GM10266 (cell line): ENCODE measurements at regions not wholly inside any gene's neighbourhood (a gene's known extent, or its start where the extent isn't known, plus 50 kb on each side); places are given as distances from the start of the nearest gene placed in this dataset.

Experiments
- DNase-seq: peaks from one replicate; pipeline ENCODE4 v3.0.0; 2012; ENCODE audit errors: extremely low spot score
- TF ChIP-seq, protein P1 (sequence below): IDR thresholded peaks from 2 replicates; pipeline ENCODE4 v1.5.1; 2012; ENCODE audit warnings: mild to moderate bottlenecking, low read depth; ENCODE audit not compliant: control insufficient read depth, insufficient read depth; ENCODE audit errors: missing control alignments

DNA sequence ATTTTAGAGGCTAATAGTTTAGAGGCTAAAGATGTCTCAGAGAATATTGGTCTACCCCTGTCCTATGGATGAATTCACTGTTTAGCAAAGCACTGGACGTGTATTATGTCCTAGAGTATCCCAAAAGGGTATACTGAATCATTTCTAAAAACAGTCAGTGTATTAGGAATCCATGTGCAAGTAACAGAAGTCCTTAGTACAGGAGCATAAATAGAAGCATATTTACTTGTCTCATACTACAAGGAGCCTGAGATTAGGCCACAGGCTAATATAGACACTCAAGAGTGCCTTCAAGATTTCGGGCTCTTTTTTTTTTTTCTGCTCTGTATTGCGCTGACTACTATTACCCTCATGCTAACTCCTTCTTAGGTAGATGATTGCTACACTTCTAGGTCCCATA, 518.9 kb downstream of the USP25 start:
- TF ChIP-seq, protein P1, sequence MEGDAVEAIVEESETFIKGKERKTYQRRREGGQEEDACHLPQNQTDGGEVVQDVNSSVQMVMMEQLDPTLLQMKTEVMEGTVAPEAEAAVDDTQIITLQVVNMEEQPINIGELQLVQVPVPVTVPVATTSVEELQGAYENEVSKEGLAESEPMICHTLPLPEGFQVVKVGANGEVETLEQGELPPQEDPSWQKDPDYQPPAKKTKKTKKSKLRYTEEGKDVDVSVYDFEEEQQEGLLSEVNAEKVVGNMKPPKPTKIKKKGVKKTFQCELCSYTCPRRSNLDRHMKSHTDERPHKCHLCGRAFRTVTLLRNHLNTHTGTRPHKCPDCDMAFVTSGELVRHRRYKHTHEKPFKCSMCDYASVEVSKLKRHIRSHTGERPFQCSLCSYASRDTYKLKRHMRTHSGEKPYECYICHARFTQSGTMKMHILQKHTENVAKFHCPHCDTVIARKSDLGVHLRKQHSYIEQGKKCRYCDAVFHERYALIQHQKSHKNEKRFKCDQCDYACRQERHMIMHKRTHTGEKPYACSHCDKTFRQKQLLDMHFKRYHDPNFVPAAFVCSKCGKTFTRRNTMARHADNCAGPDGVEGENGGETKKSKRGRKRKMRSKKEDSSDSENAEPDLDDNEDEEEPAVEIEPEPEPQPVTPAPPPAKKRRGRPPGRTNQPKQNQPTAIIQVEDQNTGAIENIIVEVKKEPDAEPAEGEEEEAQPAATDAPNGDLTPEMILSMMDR, result no peak
- no peak for DNase-seq

DNA sequence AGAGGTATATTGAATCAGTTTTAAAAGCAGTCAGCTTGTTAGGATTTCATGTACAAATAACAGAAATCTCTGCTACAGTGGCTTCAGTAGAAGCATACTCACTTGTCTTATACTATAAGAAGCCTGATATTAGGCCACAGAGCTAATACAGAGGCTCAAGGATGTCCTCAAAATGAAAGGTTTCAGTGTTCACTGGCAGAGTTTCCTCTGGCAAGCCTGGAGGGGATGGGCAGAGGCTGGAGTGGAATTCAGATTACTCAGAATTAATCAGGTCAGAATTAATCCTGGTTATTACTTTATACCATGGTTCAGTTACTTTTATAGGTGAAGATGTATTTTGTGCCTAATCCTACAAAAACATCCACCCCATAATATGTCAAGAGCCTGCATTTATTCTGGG, 520.5 kb downstream of the USP25 start:
- no peak for DNase-seq
- TF ChIP-seq, protein P1, result no peak

DNA sequence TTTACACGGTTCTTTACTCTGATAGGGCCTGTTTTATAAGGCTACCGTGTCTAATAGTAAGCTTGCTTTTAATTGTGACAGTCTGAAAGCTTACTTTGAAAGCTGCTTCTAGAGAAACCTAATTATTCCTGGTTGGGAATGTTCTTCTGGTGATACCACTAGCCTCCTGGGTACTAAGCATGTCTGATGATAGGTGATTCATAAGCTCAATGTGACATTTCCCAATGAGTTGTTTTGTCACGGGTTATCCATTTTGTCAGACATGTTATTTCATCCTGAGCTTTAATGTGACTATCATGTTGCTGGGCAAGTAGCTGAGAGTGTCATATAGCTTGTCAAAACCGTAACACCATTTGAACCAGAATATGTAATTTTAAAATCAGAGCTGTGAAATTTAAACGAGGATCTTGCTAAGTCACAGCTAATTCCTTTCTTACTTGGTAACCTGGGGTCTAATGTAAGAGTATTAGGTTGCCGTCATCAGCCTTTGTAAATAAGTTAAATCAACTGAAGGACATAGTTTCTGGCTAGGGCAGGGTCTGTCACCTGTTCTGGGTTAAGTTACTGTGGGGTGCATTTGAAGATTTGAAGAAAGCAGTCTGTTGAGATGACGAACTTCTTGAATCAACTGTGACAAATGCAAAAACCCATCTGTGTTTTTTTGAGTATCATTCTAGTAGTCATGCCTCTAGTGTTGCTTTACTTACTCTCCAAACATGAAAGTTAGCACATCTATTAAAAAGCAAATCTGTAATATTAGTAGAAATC, 529.2 kb downstream of the USP25 start:
- no peak for DNase-seq
- TF ChIP-seq, protein P1, result no peak

DNA sequence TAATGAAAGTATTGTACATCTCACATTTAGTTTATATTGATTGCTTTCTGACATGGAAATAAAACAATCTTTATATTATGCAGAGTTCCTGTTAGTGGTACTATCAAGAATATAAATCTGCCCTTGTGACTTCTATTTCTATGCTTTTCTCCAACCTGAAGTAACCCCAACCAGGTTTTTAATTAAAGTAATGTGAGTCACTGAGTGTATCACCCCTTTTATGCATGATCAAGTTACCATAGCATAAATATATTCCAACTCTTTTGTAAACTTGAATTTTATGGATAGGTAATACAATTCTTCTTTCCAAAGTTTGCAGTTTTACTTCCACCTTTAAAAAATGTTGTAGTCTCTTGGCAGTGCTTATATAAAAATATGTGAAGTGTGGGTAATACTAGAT, 532.3 kb downstream of the USP25 start:
- DNase-seq, result no peak
- TF ChIP-seq, protein P1, result no peak

DNA sequence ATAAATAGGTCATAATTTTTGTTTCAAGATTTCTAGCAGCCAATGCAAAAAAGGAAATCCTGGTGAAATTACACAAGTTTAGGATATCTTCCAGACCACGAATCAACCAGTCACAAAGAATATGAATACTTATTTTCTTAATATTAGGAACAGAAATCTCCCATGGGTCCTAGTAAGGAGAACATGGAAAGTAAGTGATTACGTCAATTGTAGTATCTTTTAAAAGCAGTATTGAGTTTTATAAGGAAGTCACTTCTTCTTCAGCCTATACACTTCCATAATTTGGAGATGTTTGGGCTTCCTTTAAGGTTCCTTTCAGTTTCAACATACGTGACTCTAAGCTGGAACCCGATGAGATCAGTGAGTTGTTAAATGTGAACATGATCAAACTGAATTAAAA, 534.5 kb downstream of the USP25 start:
- DNase-seq, result no peak
- TF ChIP-seq, protein P1, result no peak

DNA sequence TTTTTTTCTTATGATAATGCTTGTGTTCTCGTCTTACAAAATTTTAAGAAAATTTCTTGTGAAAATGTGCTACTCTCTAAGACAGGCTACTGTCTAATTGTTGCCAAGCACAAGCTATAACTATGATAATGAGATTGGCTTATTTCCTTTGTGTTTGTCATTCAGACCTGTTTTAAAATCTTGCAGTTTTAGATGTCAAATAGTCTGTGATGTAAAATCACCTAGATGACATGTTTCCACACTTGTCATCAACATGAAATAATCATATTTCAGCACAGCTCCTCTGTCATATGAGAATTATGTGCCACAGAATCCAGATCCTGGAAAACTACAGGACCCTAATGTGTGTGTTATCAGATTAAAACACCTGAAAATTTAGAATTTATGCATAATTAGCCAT, 539.7 kb downstream of the USP25 start:
- no peak for DNase-seq
- TF ChIP-seq, protein P1, result no peak

DNA sequence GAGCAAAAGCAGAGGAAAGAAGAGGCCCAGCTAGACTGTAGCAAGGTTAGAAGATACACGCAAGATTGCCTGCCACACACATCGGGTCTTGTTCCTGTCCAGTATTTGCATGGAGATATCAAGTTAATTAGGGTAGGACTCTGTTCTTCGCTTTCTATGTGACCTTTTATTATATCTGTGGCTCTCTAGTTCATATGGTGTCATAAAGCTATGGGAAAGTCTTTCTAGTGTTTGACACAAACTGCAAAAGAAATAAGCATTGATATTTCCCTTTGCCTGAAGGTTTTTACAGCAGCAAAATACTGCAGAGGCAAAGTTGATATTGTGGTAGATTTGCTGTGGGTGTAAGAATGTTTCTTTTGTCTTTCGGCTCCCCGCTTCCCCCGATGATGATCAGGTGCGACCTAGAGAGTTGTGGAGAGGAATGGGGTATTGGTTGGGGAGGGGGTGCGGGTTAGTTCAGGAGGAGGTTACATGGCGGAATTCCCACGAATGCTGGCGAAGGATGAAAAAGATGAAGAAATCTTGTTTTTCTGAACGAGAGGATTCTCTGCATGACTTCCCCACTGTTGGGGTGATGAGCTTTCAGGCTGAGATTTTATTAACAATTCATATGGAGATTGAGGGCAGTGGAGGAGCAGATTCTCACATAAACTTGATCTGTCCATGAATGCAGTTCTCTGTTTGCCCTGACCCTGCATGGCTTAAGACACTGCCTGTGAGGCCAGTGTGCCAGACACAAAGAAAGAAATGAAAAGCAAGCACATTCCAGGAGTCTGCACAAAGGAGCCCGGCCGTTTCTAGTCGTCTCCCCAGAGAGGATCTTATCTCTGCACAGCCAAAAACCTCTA, 550.2 kb downstream of the USP25 start:
- DNase-seq, result no peak
- TF ChIP-seq, protein P1, result no peak
